CD4-positive, alpha-beta T cell treated with Interleukin-4 for 1 hour (primary cell): ENCODE measurements at regions not wholly inside any gene's neighbourhood (a gene's known extent, or its start where the extent isn't known, plus 50 kb on each side); places are given as distances from the start of the nearest gene placed in this dataset.
"Not testable (repeated sequence)": the region's sequence is repeated elsewhere in the genome, so short reads cannot be mapped to it uniquely, and the experiment has no call there.

Experiments used
- DNase-seq, 2 donors: peaks; one replicate each; pipeline ENCODE4 v3.0.0-alpha.2; 2020 to 2022

- not testable (repeated sequence) for DNase-seq
These were observed 599.3 kb upstream of the B3GAT1 start for GRCh38 chr11:135011313-135011712.

- DNase-seq, result no peak
These were observed 597.1 kb upstream of the B3GAT1 start for GRCh38 chr11:135009125-135009524.

DNA sequence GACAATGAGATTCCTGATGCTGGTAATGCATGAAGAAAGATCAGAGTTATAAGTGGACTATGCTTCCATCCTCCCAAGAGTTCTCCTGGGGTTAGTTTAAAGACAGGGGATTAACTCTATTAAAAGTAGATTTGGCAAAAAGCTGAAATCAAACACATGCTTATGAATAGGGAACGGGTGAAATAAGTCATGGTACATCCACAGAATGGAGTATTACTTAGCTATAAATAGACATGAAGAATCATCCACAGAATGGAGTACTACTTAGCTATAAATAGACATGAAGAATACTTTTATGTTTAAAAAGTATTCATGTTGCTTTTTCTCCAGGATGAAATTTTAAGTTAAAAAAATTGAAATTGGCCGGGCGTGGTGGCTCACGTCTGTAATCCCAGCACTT lies 596.4 kb upstream of the B3GAT1 start:
- no peak for DNase-seq

DNA sequence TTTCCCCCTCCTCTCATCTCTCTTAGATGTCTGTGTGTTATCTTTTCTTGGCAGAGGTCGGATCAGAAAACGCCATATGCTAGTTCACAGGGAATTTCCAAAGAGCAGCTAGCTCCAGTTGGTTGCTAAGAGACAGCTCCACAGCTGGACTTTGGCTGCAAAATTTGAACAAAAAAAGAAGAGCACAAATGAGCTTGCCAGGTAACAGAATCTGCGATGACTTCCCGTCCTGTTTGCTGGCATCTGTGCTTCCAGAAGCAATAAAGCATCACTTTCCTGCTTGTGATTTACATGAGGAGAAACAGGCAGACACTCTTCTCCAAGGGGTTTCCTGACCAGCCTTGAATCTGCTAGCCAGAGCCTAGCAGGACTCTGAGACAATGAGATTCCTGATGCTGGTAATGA lies 596.0 kb upstream of the B3GAT1 start:
- no peak for DNase-seq

GRCh38 chr11:135006800-135007199 lies 594.8 kb upstream of the B3GAT1 start:
- DNase-seq, result no peak

DNA sequence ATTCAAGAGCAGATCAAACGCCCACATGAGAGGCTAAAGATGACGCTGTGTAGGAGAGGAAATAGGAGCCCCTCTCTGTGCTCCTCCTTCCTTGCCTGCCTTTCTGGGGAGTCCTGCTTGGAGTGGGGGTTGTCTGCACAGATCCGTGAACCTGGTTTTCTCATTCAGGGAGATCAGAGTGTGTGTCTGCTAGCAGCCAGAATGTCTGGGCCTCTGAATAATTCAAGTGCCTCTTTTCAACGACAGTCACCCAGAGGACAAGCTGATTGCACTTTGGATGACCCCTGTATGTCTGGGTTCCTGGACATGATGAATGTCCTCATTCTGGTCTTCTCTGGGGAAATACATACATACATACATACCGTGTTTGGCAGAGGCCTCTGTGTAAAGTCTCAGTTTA lies 592.5 kb upstream of the B3GAT1 start:
- no peak for DNase-seq

GRCh38 chr11:135002236-135002635 lies 590.2 kb upstream of the B3GAT1 start:
- no peak for DNase-seq

DNA sequence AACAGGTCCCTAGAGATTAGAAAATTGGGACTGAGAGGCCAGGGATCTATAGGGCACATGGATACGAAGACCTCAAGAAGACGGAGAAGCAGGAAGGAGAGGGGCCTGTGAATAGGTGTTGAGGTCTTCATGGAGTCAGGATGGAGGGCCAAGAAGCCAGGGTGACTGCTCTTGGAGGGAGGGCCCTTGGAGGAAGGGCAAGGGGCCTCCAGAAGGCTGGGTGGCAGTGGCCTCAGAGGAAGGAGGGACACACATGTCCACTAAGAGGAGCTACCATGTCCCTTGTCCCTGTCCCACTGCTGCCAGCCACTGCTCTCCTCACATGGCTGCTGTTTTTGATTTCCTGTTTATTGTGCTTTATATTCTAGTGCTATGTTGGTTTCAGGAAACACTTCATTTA lies 589.5 kb upstream of the B3GAT1 start:
- DNase-seq, result no peak

DNA sequence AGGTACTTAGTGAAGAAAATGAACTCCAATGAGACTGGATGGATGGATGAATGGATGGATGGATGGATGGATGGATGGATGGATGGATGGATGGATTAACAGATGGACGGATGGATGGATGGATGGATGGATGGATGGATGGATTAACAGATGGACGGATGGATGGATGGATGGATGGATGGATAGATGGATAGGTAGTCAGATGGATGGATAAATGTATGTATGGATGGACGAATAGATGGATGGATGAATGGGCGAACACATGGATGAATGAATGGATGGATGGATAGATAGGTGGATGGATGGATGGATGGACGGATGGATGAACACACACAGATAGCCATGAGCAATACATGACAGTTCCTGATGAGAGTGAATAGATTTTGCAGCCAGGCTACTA lies 589.0 kb upstream of the B3GAT1 start:
- DNase-seq, result not testable (repeated sequence)

DNA sequence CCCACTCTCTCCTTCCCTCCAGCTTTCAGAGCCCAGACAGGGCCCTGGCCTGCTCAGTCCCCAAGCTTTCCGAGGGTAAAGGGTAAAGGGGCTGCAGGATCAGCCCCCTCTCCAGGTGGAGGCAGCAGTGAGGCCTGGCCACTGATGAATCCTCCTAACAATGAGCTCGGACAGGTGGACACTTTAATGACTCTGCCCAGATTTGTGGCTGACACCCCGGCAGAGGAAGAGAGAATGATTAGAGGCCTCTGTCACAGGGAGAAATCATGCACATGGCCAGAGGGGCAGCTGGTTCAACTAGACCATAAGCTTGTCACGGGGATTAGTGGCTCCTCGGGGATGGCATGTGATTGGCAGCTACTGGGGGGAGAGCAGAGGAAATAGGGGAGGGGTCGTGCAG lies 587.5 kb upstream of the B3GAT1 start:
- DNase-seq, result no peak

GRCh38 chr11:134997652-134998320 lies 585.7 kb upstream of the B3GAT1 start:
- DNase-seq, result no peak

GRCh38 chr11:134995741-134996140 lies 583.7 kb upstream of the B3GAT1 start:
- DNase-seq, result no peak

DNA sequence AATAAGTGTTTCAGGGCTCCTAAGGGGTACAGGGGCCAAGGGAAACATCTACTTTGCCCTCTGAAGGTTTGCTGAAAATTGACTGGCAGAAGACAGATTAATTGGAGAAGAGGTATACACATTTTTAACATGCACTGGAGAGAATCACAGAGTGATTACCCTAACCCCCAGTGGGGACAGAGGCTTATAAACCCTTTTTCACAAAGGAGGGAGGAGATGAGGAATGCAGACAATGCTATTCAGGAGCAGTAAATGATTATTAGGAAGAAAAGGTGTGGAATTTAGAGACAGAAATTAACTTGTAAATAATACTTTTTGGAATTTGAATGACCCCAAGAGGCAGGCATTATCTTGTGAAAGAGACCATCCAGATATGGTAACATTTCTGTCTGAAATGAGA lies 582.4 kb upstream of the B3GAT1 start:
- DNase-seq, result no peak

- DNase-seq, result no peak
These were observed 581.7 kb upstream of the B3GAT1 start for GRCh38 chr11:134993691-134994243.

DNA sequence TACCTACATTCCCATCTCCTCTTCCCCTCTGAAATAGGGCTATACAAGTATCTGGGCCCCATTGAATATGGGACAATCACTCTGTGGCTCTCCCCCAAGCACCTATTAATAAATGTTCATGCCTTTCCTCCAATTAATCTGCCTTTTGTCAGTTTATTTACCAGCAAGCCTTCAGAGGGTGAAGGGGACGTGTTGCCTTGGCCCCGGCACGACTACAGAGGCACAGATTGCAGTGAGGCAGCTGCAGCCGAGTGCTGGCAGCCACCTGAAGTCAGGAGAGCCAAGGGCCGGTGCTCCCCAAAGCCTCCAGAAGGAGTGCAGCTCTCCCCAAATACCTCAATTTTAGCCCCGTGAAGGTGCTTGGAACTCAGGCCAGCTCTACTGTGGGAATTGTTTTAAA lies 580.9 kb upstream of the B3GAT1 start:
- DNase-seq, result no peak

- DNase-seq, result no peak
These were observed 576.5 kb upstream of the B3GAT1 start for GRCh38 chr11:134988495-134988894.

DNA sequence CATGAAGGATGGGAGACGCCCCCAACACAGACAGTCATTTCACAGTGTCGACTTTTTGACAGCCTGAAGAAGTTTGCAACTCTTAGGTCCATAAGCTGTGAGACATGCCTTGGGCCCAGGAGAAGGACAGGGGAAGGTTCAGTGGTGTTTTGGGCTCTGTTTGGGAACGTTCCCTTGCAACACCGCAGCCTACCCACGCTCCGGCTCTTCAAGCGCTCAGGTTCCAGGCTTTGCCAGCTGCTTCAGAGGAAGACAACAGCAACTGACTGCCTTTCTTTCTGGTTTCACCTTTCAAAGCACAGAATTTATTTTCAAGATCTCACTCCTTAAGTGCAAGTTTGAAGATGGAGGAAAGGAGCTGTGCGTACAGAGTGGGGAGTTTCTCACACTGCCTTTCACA lies 575.8 kb upstream of the B3GAT1 start:
- no peak for DNase-seq

DNA sequence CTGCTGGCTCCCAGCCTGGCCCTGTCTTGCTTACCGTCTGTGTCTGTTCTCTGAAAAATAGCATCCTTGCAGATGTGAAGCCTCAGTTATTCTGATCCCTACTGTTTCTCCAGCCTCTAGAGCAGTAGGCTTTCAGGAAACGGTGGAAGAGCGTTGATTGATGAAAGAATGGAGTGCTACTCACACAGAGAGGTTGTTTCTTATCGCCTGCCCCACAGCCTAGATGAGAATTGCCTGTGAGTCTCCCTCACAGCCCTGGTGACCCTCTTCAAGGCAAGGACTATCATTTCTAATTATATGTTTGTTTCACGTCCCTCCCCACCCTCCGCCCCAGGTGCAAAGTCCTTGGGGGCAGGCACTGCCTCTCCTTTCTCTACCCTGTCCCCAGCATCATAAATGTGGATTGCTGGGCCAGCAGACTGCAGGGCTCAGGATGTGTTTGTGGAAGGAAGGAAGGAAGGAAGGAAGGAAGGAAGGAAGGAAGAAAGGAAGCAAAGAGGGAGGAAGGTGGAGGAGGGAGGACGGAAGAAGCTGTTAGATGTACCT lies 575.3 kb upstream of the B3GAT1 start:
- no peak for DNase-seq

DNA sequence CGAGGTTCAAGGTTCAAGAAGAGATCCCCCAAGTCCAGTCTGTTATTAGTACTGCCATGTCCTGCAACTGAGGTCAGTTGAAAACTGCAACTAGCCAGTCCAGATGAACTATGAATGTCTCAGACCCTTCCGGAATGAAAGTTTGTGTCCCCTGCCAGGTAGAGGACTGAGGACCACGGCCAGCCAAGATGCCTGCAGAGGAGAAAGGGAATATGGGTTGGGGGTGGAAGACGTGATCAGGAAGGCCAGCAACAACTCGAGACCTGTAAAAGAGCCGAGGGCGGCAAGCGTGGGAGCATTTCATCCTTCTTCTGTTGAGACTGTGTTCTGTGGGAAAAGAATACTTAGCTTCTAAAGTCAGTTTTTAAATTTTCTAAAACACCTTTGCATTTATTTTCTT lies 572.4 kb upstream of the B3GAT1 start:
- no peak for DNase-seq

DNA sequence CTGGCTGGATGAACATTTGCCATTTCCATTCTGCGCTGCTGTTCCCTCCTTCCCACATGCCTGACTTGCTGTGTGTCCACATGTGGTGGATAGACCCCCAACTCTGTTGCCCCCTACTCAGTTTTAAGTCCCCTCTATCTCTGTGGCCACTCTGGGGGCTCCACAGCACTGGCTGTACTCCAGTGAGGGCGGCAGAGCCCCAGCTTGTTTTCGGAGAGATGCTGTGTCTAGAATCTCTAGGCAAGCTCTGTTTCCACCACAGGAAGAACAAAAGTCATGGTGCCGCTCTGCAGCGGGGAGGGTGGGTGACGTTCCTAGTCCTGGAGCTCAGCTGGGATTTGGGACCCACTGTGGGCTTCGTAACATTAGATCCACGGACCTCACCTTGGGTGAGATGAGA lies 570.4 kb upstream of the B3GAT1 start:
- DNase-seq, result not testable (repeated sequence)

- DNase-seq, result no peak
These were observed 569.8 kb upstream of the B3GAT1 start for GRCh38 chr11:134981835-134982234.

GRCh38 chr11:134980819-134981710 lies 569.0 kb upstream of the B3GAT1 start:
- no peak for DNase-seq

DNA sequence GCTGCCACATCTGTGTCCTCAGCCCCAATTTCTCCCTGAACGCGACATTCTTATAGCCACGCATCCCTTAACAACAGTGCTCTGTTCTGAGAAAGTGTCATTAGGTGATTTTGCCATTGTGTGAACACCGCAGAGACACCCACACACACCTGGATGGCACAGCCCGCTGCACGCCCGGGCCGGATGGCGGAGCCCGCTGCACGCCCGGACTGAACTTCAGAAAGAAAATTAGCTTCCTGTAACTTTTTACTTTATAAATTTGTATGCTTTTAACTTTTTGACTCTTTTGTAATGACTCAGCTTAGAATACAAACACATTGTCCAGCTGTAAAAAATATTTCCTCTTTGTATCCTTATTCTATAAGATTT lies 567.0 kb upstream of the B3GAT1 start:
- not testable (repeated sequence) for DNase-seq
